ENCODE measurements at regions not wholly inside any gene's neighbourhood (a gene's known extent, or its start where the extent isn't known, plus 50 kb on each side); places are given as distances from the start of the nearest gene placed in this dataset.
"Not testable (repeated sequence)": the region's sequence is repeated elsewhere in the genome, so short reads cannot be mapped to it uniquely, and the experiment has no call there.

- not testable (repeated sequence) for H3K27ac ChIP-seq (ENCODE audit: low read length); H3K9me2 ChIP-seq (ENCODE audit: insufficient read depth, low read length); H3K79me2 ChIP-seq (replicated peaks; ENCODE audit: insufficient read depth, low read length); H3K36me3 ChIP-seq (ENCODE audit: insufficient read depth, low read length); H3K9me3 ChIP-seq (ENCODE audit: low read length); H3K4me2 ChIP-seq (ENCODE audit: low read length); H2AFZ ChIP-seq (ENCODE audit: low read depth, low read length); H3F3A ChIP-seq (ENCODE audit: insufficient read depth, low read length, poor library complexity, severe bottlenecking); H3K9ac ChIP-seq (ENCODE audit: low read length); H4K20me1 ChIP-seq (ENCODE audit: insufficient read depth)
- peak overlapping the region; percentile 69 for H3K4me3 ChIP-seq (ENCODE audit: low read length)
- H3K27me3 ChIP-seq (ENCODE audit: insufficient read depth, low read depth, low read length) = peaks cover 44% of the 10 kb centered on the region
Measured at GRCh38 chr9:97222393-97222792, 85.1 kb upstream of the CCDC180 start.

DNA sequence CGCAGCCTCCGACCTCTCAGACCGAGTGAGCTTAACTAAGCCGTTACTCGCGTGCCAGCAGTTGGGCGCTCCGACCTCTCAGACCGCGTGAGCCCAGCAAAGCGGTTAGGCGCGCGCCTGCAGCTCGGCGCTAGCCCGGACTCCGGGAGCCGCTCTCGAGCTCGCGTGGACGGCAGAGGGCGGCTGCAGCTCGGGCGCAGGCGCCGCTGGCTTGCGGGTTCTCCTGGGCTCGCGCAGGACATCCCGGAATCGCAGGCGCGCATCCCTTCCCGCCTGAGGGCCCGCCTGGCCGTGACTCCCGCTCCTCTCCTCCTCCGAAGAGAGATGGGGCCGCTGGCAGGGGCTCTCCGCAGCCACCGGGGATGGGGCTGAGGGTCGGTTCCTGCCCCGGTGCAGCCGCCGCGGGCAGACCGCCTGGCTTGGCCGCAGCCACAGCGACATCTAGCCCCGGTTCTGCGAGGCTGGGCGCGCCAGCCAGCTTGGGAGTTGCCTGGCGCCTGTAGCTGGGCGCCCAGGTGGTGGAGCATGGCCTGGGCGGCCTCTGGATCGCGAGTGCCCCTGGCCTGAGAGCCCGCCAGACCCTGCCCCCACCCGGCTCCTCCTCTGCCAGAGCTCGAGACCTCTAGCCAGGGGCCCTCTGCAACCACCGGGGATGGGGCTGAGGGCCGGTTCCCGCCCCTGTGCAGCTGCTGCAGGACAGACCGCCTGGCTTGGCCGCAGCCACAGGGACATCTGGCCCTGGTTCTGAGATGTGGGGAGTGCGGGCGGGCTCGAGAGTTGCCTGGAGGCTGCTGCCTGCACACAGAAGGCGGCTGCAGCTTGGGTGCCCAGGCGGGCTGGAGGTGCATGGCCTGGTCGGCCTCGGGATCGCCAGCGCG is 85.7 kb upstream of the CCDC180 start:
- not testable (repeated sequence) for H3K9me3 ChIP-seq (ENCODE audit: low read length); H3K79me2 ChIP-seq (replicated peaks; ENCODE audit: insufficient read depth, low read length); H3F3A ChIP-seq (ENCODE audit: insufficient read depth, low read length, poor library complexity, severe bottlenecking); H3K9me2 ChIP-seq (ENCODE audit: insufficient read depth, low read length); H2AFZ ChIP-seq (ENCODE audit: low read depth, low read length); H3K36me3 ChIP-seq (ENCODE audit: insufficient read depth, low read length); H3K27ac ChIP-seq (ENCODE audit: low read length); H4K20me1 ChIP-seq (ENCODE audit: insufficient read depth)
- TF ChIP-seq MXI1 (conservative IDR thresholded peaks at IDR 0.05; ENCODE audit: poor library complexity, severe bottlenecking) = peak; percentile 15
- TF ChIP-seq CTCF (IDR thresholded peaks at IDR 0.05; ENCODE audit: poor library complexity, severe bottlenecking) = peak; percentile 36
- TF ChIP-seq SMC3 (conservative IDR thresholded peaks at IDR 0.05; ENCODE audit: poor library complexity) = peak; percentile 21
- Histone ChIP-seq H3K4me3 (ENCODE audit: low read length) (peak overlapping the region; percentile 69), H3K4me2 (ENCODE audit: low read length) (peak overlapping the region; percentile 30), H3K27me3 (ENCODE audit: insufficient read depth, low read depth, low read length) (peaks cover 44% of the 10 kb centered on the region), H3K9ac (ENCODE audit: low read length) (peak overlapping the region; percentile 48)

GRCh38 chr9:97220894-97221477 is 86.5 kb upstream of the CCDC180 start:
- no peaks in the 10 kb centered on the region for H3K36me3 ChIP-seq (ENCODE audit: insufficient read depth, low read length)
- no peaks in the 10 kb centered on the region for H3F3A ChIP-seq (ENCODE audit: insufficient read depth, low read length, poor library complexity, severe bottlenecking)
- H3K27ac ChIP-seq (ENCODE audit: low read length) = no peak overlapping the region
- H3K9me3 ChIP-seq (ENCODE audit: low read length) = no peaks in the 10 kb centered on the region
- H3K79me2 ChIP-seq (replicated peaks; ENCODE audit: insufficient read depth, low read length) = no peaks in the 10 kb centered on the region
- TF ChIP-seq TAF1 (IDR thresholded peaks at IDR 0.05; ENCODE audit: low read depth) (no peak), MXI1 (conservative IDR thresholded peaks at IDR 0.05; ENCODE audit: poor library complexity, severe bottlenecking) (no peak), CTCF (IDR thresholded peaks at IDR 0.05; ENCODE audit: poor library complexity, severe bottlenecking) (no peak), EP300 (conservative IDR thresholded peaks at IDR 0.05; ENCODE audit: poor library complexity, severe bottlenecking) (no peak), POLR2AphosphoS5 (IDR thresholded peaks at IDR 0.05) (no peak), RAD21 (conservative IDR thresholded peaks at IDR 0.05) (no peak), SMC3 (conservative IDR thresholded peaks at IDR 0.05; ENCODE audit: poor library complexity) (no peak), EZH2 (IDR thresholded peaks at IDR 0.05; ENCODE audit: borderline replicate concordance, insufficient read depth, low read length, poor library complexity, severe bottlenecking) (no peak)
- TF ChIP-seq, protein P1, sequence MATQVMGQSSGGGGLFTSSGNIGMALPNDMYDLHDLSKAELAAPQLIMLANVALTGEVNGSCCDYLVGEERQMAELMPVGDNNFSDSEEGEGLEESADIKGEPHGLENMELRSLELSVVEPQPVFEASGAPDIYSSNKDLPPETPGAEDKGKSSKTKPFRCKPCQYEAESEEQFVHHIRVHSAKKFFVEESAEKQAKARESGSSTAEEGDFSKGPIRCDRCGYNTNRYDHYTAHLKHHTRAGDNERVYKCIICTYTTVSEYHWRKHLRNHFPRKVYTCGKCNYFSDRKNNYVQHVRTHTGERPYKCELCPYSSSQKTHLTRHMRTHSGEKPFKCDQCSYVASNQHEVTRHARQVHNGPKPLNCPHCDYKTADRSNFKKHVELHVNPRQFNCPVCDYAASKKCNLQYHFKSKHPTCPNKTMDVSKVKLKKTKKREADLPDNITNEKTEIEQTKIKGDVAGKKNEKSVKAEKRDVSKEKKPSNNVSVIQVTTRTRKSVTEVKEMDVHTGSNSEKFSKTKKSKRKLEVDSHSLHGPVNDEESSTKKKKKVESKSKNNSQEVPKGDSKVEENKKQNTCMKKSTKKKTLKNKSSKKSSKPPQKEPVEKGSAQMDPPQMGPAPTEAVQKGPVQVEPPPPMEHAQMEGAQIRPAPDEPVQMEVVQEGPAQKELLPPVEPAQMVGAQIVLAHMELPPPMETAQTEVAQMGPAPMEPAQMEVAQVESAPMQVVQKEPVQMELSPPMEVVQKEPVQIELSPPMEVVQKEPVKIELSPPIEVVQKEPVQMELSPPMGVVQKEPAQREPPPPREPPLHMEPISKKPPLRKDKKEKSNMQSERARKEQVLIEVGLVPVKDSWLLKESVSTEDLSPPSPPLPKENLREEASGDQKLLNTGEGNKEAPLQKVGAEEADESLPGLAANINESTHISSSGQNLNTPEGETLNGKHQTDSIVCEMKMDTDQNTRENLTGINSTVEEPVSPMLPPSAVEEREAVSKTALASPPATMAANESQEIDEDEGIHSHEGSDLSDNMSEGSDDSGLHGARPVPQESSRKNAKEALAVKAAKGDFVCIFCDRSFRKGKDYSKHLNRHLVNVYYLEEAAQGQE (IDR thresholded peaks at IDR 0.05; ENCODE audit: borderline replicate concordance) = no peak
- peak overlapping the region; percentile 30 for H3K4me2 ChIP-seq (ENCODE audit: low read length)
- H3K9ac ChIP-seq (ENCODE audit: low read length) = peak overlapping the region; percentile 48
- H4K20me1 ChIP-seq (ENCODE audit: insufficient read depth) = no peaks in the 10 kb centered on the region
- peak overlapping the region; percentile 69 for H3K4me3 ChIP-seq (ENCODE audit: low read length)
- H2AFZ ChIP-seq (ENCODE audit: low read depth, low read length) = no peak overlapping the region
- no peaks in the 10 kb centered on the region for H3K9me2 ChIP-seq (ENCODE audit: insufficient read depth, low read length)
- H3K27me3 ChIP-seq (ENCODE audit: insufficient read depth, low read depth, low read length) = peaks cover 44% of the 10 kb centered on the region

DNA sequence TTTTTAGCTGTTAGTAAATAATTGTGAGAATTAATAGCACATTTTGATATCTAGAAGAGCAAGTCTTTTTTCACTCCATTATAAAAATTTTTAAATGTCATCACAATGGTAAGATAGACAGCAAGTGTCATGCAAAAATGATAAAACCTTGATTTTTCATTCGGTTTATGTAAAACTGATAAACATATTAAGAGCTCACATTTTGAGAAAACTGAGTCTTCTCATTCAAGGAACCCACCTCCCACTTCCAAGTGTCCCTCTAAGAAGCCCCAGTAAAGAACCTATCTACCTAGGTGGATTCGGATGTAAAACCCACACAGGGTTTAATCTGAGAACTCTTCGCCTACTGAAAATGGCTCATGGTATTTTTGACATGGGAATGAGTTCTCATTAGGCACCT is 87.1 kb upstream of the CCDC180 start:
- H4K20me1 ChIP-seq (ENCODE audit: insufficient read depth); H3K4me2 ChIP-seq (ENCODE audit: low read length); H2AFZ ChIP-seq (ENCODE audit: low read depth, low read length); H3K9me3 ChIP-seq (ENCODE audit: low read length); H3K79me2 ChIP-seq (replicated peaks; ENCODE audit: insufficient read depth, low read length); H3K27ac ChIP-seq (ENCODE audit: low read length); H3K9me2 ChIP-seq (ENCODE audit: insufficient read depth, low read length); H3K9ac ChIP-seq (ENCODE audit: low read length); H3F3A ChIP-seq (ENCODE audit: insufficient read depth, low read length, poor library complexity, severe bottlenecking); H3K36me3 ChIP-seq (ENCODE audit: insufficient read depth, low read length): not testable (repeated sequence)
- Histone ChIP-seq H3K4me3 (ENCODE audit: low read length) (peak overlapping the region; percentile 69), H3K27me3 (ENCODE audit: insufficient read depth, low read depth, low read length) (peaks cover 44% of the 10 kb centered on the region)

Measured in neural cell (in vitro differentiated cells).